ENCODE measurements at regions not wholly inside any gene's neighbourhood (a gene's known extent, or its start where the extent isn't known, plus 50 kb on each side); places are given as distances from the start of the nearest gene placed in this dataset.

GRCh38 chr3:72439321-72440183 is 408.7 kb downstream of the SHQ1 start:
- no peak for DNase-seq
- no peaks in the 10 kb centered on the region for H3K9me3 ChIP-seq
- H3K36me3 ChIP-seq = peaks cover 4% of the 10 kb centered on the region
- no peak overlapping the region for H3K4me3 ChIP-seq
- H3K27me3 ChIP-seq = no peaks in the 10 kb centered on the region

- no peak for DNase-seq
- Histone ChIP-seq H3K9me3 (no peaks in the 10 kb centered on the region), H3K36me3 (no peaks in the 10 kb centered on the region), H3K4me3 (no peak overlapping the region), H3K27me3 (no peaks in the 10 kb centered on the region)
Measured at GRCh38 chr3:72437661-72438406, 410.4 kb downstream of the SHQ1 start.

- H3K27me3 ChIP-seq = no peaks in the 10 kb centered on the region
- H3K36me3 ChIP-seq = no peaks in the 10 kb centered on the region
- no peak overlapping the region for H3K4me3 ChIP-seq
- no peak for DNase-seq
- H3K9me3 ChIP-seq = no peaks in the 10 kb centered on the region
Measured at GRCh38 chr3:72436863-72437592, 411.2 kb downstream of the SHQ1 start.

- no peaks in the 10 kb centered on the region for H3K27me3 ChIP-seq
- H3K4me3 ChIP-seq = no peak overlapping the region
- H3K9me3 ChIP-seq = no peaks in the 10 kb centered on the region
- DNase-seq = no peak
- no peaks in the 10 kb centered on the region for H3K36me3 ChIP-seq
Measured at GRCh38 chr3:72434296-72434695, 413.9 kb downstream of the SHQ1 start.

- H3K36me3 ChIP-seq = no peaks in the 10 kb centered on the region
- H3K27me3 ChIP-seq = no peaks in the 10 kb centered on the region
- H3K9me3 ChIP-seq = no peaks in the 10 kb centered on the region
- no peak overlapping the region for H3K4me3 ChIP-seq
- no peak for DNase-seq
Measured at GRCh38 chr3:72432246-72432645, 416.0 kb downstream of the SHQ1 start.

GRCh38 chr3:72429589-72430353 is 418.5 kb downstream of the SHQ1 start:
- DNase-seq = no peak
- Histone ChIP-seq H3K27me3 (no peaks in the 10 kb centered on the region), H3K9me3 (no peaks in the 10 kb centered on the region), H3K36me3 (no peaks in the 10 kb centered on the region), H3K4me3 (no peak overlapping the region)

GRCh38 chr3:72428803-72429202 is 419.4 kb downstream of the SHQ1 start:
- no peaks in the 10 kb centered on the region for H3K27me3 ChIP-seq
- no peak overlapping the region for H3K4me3 ChIP-seq
- no peak for DNase-seq
- no peaks in the 10 kb centered on the region for H3K9me3 ChIP-seq
- H3K36me3 ChIP-seq = no peaks in the 10 kb centered on the region

- Histone ChIP-seq H3K36me3 (no peaks in the 10 kb centered on the region), H3K9me3 (no peaks in the 10 kb centered on the region), H3K4me3 (no peak overlapping the region), H3K27me3 (no peaks in the 10 kb centered on the region)
- DNase-seq = no peak
Measured at GRCh38 chr3:72427624-72428023, 420.6 kb downstream of the SHQ1 start.

- no peaks in the 10 kb centered on the region for H3K27me3 ChIP-seq
- no peak overlapping the region for H3K4me3 ChIP-seq
- DNase-seq = no peak
- H3K9me3 ChIP-seq = peaks cover 6% of the 10 kb centered on the region
- H3K36me3 ChIP-seq = no peaks in the 10 kb centered on the region
Measured at GRCh38 chr3:72426618-72427397, 421.4 kb downstream of the SHQ1 start.

- Histone ChIP-seq H3K36me3 (no peaks in the 10 kb centered on the region), H3K9me3 (peaks cover 6% of the 10 kb centered on the region), H3K27me3 (no peaks in the 10 kb centered on the region), H3K4me3 (no peak overlapping the region)
- no peak for DNase-seq
Measured at GRCh38 chr3:72423643-72424042, 424.6 kb downstream of the SHQ1 start.

GRCh38 chr3:72421786-72422185 is 426.5 kb downstream of the SHQ1 start:
- H3K36me3 ChIP-seq = no peaks in the 10 kb centered on the region
- no peak overlapping the region for H3K4me3 ChIP-seq
- DNase-seq = no peak
- H3K9me3 ChIP-seq = peaks cover 6% of the 10 kb centered on the region
- no peaks in the 10 kb centered on the region for H3K27me3 ChIP-seq

- Histone ChIP-seq H3K27me3 (no peaks in the 10 kb centered on the region), H3K9me3 (peaks cover 6% of the 10 kb centered on the region), H3K36me3 (no peaks in the 10 kb centered on the region), H3K4me3 (no peak overlapping the region)
- no peak for DNase-seq
Measured at GRCh38 chr3:72421126-72421525, 427.1 kb downstream of the SHQ1 start.

- H3K4me3 ChIP-seq = no peak overlapping the region
- DNase-seq = no peak
- no peaks in the 10 kb centered on the region for H3K27me3 ChIP-seq
- H3K9me3 ChIP-seq = peaks cover 6% of the 10 kb centered on the region
- H3K36me3 ChIP-seq = no peaks in the 10 kb centered on the region
Measured at GRCh38 chr3:72418856-72419255, 429.4 kb downstream of the SHQ1 start.

GRCh38 chr3:72418244-72418643 is 430.0 kb downstream of the SHQ1 start:
- H3K36me3 ChIP-seq = no peaks in the 10 kb centered on the region
- H3K27me3 ChIP-seq = no peaks in the 10 kb centered on the region
- no peak for DNase-seq
- peaks cover 6% of the 10 kb centered on the region for H3K9me3 ChIP-seq
- H3K4me3 ChIP-seq = no peak overlapping the region

- no peak overlapping the region for H3K4me3 ChIP-seq
- H3K36me3 ChIP-seq = no peaks in the 10 kb centered on the region
- DNase-seq = no peak
- no peaks in the 10 kb centered on the region for H3K9me3 ChIP-seq
- H3K27me3 ChIP-seq = no peaks in the 10 kb centered on the region
Measured at GRCh38 chr3:72414481-72415016, 433.7 kb downstream of the SHQ1 start.

- H3K36me3 ChIP-seq = no peaks in the 10 kb centered on the region
- no peaks in the 10 kb centered on the region for H3K27me3 ChIP-seq
- DNase-seq = no peak
Measured at GRCh38 chr3:72413228-72413627, 435.0 kb downstream of the SHQ1 start.

More at GRCh38 chr3:72413228-72413627, 435.0 kb downstream of the SHQ1 start:
- H3K4me3 ChIP-seq = no peak overlapping the region
- no peaks in the 10 kb centered on the region for H3K9me3 ChIP-seq
